Progenitor cell of endocrine pancreas (in vitro differentiated cells): ENCODE measurements at regions not wholly inside any gene's neighbourhood (a gene's known extent, or its start where the extent isn't known, plus 50 kb on each side); places are given as distances from the start of the nearest gene placed in this dataset.
"Not testable (repeated sequence)": the region's sequence is repeated elsewhere in the genome, so short reads cannot be mapped to it uniquely, and the experiment has no call there.

Experiments
- DNase-seq: peaks from one replicate; pipeline ENCODE4 v3.0.0; 2021; ENCODE audit warnings: low spot score; ENCODE audit not compliant: unreplicated experiment
- H3K27ac Mint-ChIP-seq: 2 replicates; pipeline ENCODE4 v1.8.0; 2021; ENCODE audit warnings: mild to moderate bottlenecking, moderate library complexity, mixed read lengths
- H3K27me3 Mint-ChIP-seq: 2 replicates; pipeline ENCODE4 v1.8.0; 2021; ENCODE audit warnings: mixed read lengths
- H3K36me3 Mint-ChIP-seq: 2 replicates; pipeline ENCODE4 v1.8.0; 2022; ENCODE audit warnings: mixed read lengths; ENCODE audit not compliant: insufficient read depth
- H3K4me1 Mint-ChIP-seq: 2 replicates; pipeline ENCODE4 v1.8.0; 2021; ENCODE audit warnings: low read depth, mixed read lengths
- H3K4me3 Mint-ChIP-seq: 2 replicates; pipeline ENCODE4 v1.8.0; 2021; ENCODE audit warnings: low read depth, mild to moderate bottlenecking, moderate library complexity, mixed read lengths
- H3K9me3 Mint-ChIP-seq: 2 replicates; pipeline ENCODE4 v1.8.0; 2021; ENCODE audit warnings: low read depth, mixed read lengths
- CTCF ChIP-seq: fragments of 200-600 bp; sonication (generic); IDR thresholded peaks from one replicate; pipeline ENCODE4 v1.5.0; 2021; ENCODE audit warnings: antibody characterized with exemption, mild to moderate bottlenecking; ENCODE audit not compliant: unreplicated experiment

- H3K9me3 Mint-ChIP-seq, DNase-seq, H3K4me3 Mint-ChIP-seq, H3K27ac Mint-ChIP-seq, H3K36me3 Mint-ChIP-seq, H3K4me1 Mint-ChIP-seq, H3K27me3 Mint-ChIP-seq: not testable (repeated sequence)
Observed at GRCh38 chr3:72027728-72028127, 242.8 kb upstream of the PROK2 start.

GRCh38 chr3:72022027-72022426 lies 237.1 kb upstream of the PROK2 start:
- TF ChIP-seq CTCF = no peak
- no peaks in the 10 kb centered on the region for H3K27me3 Mint-ChIP-seq
- H3K4me3 Mint-ChIP-seq = no peak overlapping the region
- H3K27ac Mint-ChIP-seq = no peak overlapping the region
- H3K4me1 Mint-ChIP-seq = peaks cover 13% of the 10 kb centered on the region
- no peaks in the 10 kb centered on the region for H3K36me3 Mint-ChIP-seq
- DNase-seq = no peak
- peaks cover 8% of the 10 kb centered on the region for H3K9me3 Mint-ChIP-seq

GRCh38 chr3:72021531-72021930 lies 236.6 kb upstream of the PROK2 start:
- no peak for DNase-seq
- Mint-ChIP-seq H3K36me3 (no peaks in the 10 kb centered on the region), H3K4me1 (peaks cover 13% of the 10 kb centered on the region), H3K9me3 (peaks cover 8% of the 10 kb centered on the region), H3K27ac (no peak overlapping the region), H3K4me3 (no peak overlapping the region), H3K27me3 (no peaks in the 10 kb centered on the region)
- no peak for TF ChIP-seq CTCF

GRCh38 chr3:72018343-72018984 lies 233.5 kb upstream of the PROK2 start:
- Mint-ChIP-seq H3K27me3 (peaks cover 2% of the 10 kb centered on the region), H3K9me3 (peaks cover under 1% of the 10 kb centered on the region), H3K36me3 (no peaks in the 10 kb centered on the region), H3K4me1 (peaks cover 26% of the 10 kb centered on the region), H3K4me3 (no peak overlapping the region), H3K27ac (peak overlapping the region; percentile 22)
- TF ChIP-seq CTCF = no peak
- no peak for DNase-seq

- Mint-ChIP-seq H3K27me3 (peaks cover 2% of the 10 kb centered on the region), H3K27ac (peak overlapping the region; percentile 22), H3K4me1 (peaks cover 26% of the 10 kb centered on the region), H3K9me3 (no peaks in the 10 kb centered on the region), H3K4me3 (no peak overlapping the region), H3K36me3 (no peaks in the 10 kb centered on the region)
- DNase-seq = no peak
- TF ChIP-seq CTCF = no peak
Observed at GRCh38 chr3:72017935-72018334, 233.0 kb upstream of the PROK2 start.

GRCh38 chr3:72017311-72017710 lies 232.4 kb upstream of the PROK2 start:
- no peak for DNase-seq
- no peaks in the 10 kb centered on the region for H3K9me3 Mint-ChIP-seq
- peaks cover 2% of the 10 kb centered on the region for H3K27me3 Mint-ChIP-seq
- H3K27ac Mint-ChIP-seq = no peak overlapping the region
- TF ChIP-seq CTCF = no peak
- no peak overlapping the region for H3K4me3 Mint-ChIP-seq
- peaks cover 27% of the 10 kb centered on the region for H3K4me1 Mint-ChIP-seq
- no peaks in the 10 kb centered on the region for H3K36me3 Mint-ChIP-seq
